K562 (cell line): ENCODE measurements at regions not wholly inside any gene's neighbourhood (a gene's known extent, or its start where the extent isn't known, plus 50 kb on each side); places are given as distances from the start of the nearest gene placed in this dataset.

ENCODE experiments used
- ATAC-seq: fragments of 200-7000 bp; cut with Tn5 transposase; 3 replicates; pipeline ENCODE4 v1.9.1; 2020; ENCODE audit warnings: moderate library complexity
- BruUV-seq: library from RNA; stranded (reverse); fragments of 400-500 nt; replicated peaks from 2 replicates; lab custom pipeline; 2021; lab: Mats Ljungman, UMichigan
- CTCF ChIA-PET: fragments of 300-600 bp; formaldehyde crosslinking; extraction: SDS; loops from one replicate; lab custom pipeline; 2021; ENCODE audit warnings: low intra/inter-chr PET ratio; lab: Yijun Ruan, JAX
- POLR2A ChIA-PET: fragments of 300-600, 350-650 bp; sonication (Branson Sonifier 250); formaldehyde crosslinking; extraction: SDS; loops from one replicate; lab custom pipeline; 2021; ENCODE audit warnings: antibody characterized with exemption, inconsistent platforms; lab: Yijun Ruan, JAX
- DNase-seq, 4 experiments: peaks; one replicate each; pipeline versions ENCODE4 v3.0.0 to v3.0.0-alpha.2; 2011 to 2018; ENCODE audit warnings: low spot score in 3 of 4, mixed read lengths in 3 of 4; ENCODE audit errors: extremely low read depth in 1 of 4
- FAIRE-seq: peaks from 2 replicates; lab custom pipeline; 2011; peaks lifted over from hg19 to GRCh38; lab: Jason Lieb, UNC
- H2AFZ ChIP-seq: 2 replicates; pipeline ENCODE4 v1.6.0; 2011; ENCODE audit warnings: low read depth, low read length, control low read depth, inconsistent platforms
- H3K27ac ChIP-seq: fragments of 200-600 bp; 3 replicates; pipeline ENCODE4 v1.8.0; 2011; ENCODE audit warnings: low read depth, mild to moderate bottlenecking, control low read depth, inconsistent platforms, low read length, moderate library complexity, mixed read lengths; ENCODE audit errors: extremely low read depth
- H3K27me3 ChIP-seq, 2 experiments: fragments of 300-600 bp in 1 of 2; 2 replicates in 1 of 2; 3 replicates in 1 of 2; pipeline versions ENCODE4 v1.6.0 to v1.8.0; 2011; ENCODE audit warnings: inconsistent platforms in 2 of 2, low read length in 2 of 2, mild to moderate bottlenecking in 1 of 2, mixed read lengths in 1 of 2, moderate library complexity in 1 of 2; ENCODE audit not compliant: control insufficient read depth in 2 of 2, insufficient read depth in 2 of 2
- H3K36me3 ChIP-seq: fragments of 300-600 bp; 3 replicates; pipeline ENCODE4 v1.8.0; 2011; ENCODE audit warnings: mild to moderate bottlenecking, low read length, inconsistent platforms; ENCODE audit not compliant: control insufficient read depth, insufficient read depth
- H3K4me1 ChIP-seq, 2 experiments: fragments of 200-600 bp in 1 of 2; replicated peaks in 1 of 2; 2 replicates in 1 of 2; 3 replicates in 1 of 2; pipeline versions ENCODE4 v1.5.1 to v1.8.0; 2011; ENCODE audit warnings: inconsistent platforms in 2 of 2, low read length in 2 of 2, mild to moderate bottlenecking in 1 of 2, mixed read lengths in 1 of 2, moderate library complexity in 1 of 2; ENCODE audit not compliant: control insufficient read depth in 2 of 2, insufficient read depth in 2 of 2
- H3K4me2 ChIP-seq: 2 replicates; pipeline ENCODE4 v1.6.1; 2011; ENCODE audit warnings: low read length, control low read depth, inconsistent platforms, mixed read lengths; ENCODE audit not compliant: insufficient read depth
- H3K4me3 ChIP-seq: fragments of 200-600 bp; sonication (generic), shearing (Covaris generic); 2 replicates; pipeline ENCODE4 v1.5.1; 2016; ENCODE audit warnings: control low read depth, inconsistent platforms
- H3K79me2 ChIP-seq: fragments of 200-600 bp; 3 replicates; pipeline ENCODE4 v1.8.0; 2011; ENCODE audit warnings: low read length, inconsistent platforms; ENCODE audit not compliant: control insufficient read depth, insufficient read depth
- H3K9ac ChIP-seq, 2 experiments: 2 replicates each; pipeline versions ENCODE4 v1.6.0 to v1.6.1; 2011; ENCODE audit warnings: low read depth in 2 of 2, low read length in 2 of 2, control low read depth in 1 of 2, inconsistent platforms in 1 of 2, mild to moderate bottlenecking in 1 of 2, mixed read lengths in 1 of 2; ENCODE audit not compliant: insufficient read depth in 1 of 2
- H3K9me1 ChIP-seq: one replicate; pipeline ENCODE4 v1.6.0; 2011; ENCODE audit warnings: inconsistent platforms, mild to moderate bottlenecking, low read length, moderate library complexity; ENCODE audit not compliant: control insufficient read depth, insufficient read depth
- H3K9me3 ChIP-seq: replicated peaks from 2 replicates; pipeline ENCODE4 v1.5.1; 2011; ENCODE audit warnings: low read depth, low read length, inconsistent platforms; ENCODE audit not compliant: control insufficient read depth, insufficient read depth
- H4K20me1 ChIP-seq: replicated peaks from 2 replicates; pipeline ENCODE4 v1.6.1; 2011; ENCODE audit warnings: low read length, inconsistent platforms, mixed read lengths; ENCODE audit not compliant: control insufficient read depth, insufficient read depth
- BCOR ChIP-seq: fragments of 450-650 bp; IDR thresholded peaks from 2 replicates; pipeline ENCODE4 v1.6.1; 2016
- BMI1 ChIP-seq: fragments of 150-350 bp; IDR thresholded peaks from 2 replicates; pipeline ENCODE4 v1.6.1; 2014; ENCODE audit warnings: low read length
- EZH2 ChIP-seq: IDR thresholded peaks from 2 replicates; pipeline ENCODE4 v1.6.1; 2012; ENCODE audit warnings: low read depth, mild to moderate bottlenecking, inconsistent platforms, low read length, borderline replicate concordance
- HMGXB4 ChIP-seq: sonication (generic); formaldehyde crosslinking; IDR thresholded peaks from 2 replicates; pipeline ENCODE4 v1.8.1; 2023; ENCODE audit warnings: mild to moderate bottlenecking, missing genetic modification reagents
- JUN ChIP-seq, 2 experiments: sonication (generic) in 1 of 2; formaldehyde crosslinking in 1 of 2; IDR thresholded peaks; 2 replicates each; pipeline versions ENCODE4 v1.6.1 to v1.8.0; 2012 to 2022; ENCODE audit warnings: borderline replicate concordance in 2 of 2, mild to moderate bottlenecking in 2 of 2, improper control_type of control experiment in 1 of 2, low read depth in 1 of 2, low read length in 1 of 2, missing genetic modification reagents in 1 of 2
- MED1 ChIP-seq: sonication (generic); formaldehyde crosslinking; IDR thresholded peaks from 2 replicates; pipeline ENCODE4 v1.8.1; 2023; ENCODE audit warnings: missing genetic modification reagents, borderline replicate concordance
- RBM14 ChIP-seq: fragments of 200-400 bp; formaldehyde crosslinking; IDR thresholded peaks from 2 replicates; pipeline ENCODE4 v1.6.1; 2018; ENCODE audit warnings: low read depth, mild to moderate bottlenecking, low read length, moderate library complexity, borderline replicate concordance; ENCODE audit not compliant: insufficient read depth
- RNF2 ChIP-seq: sonication (generic); IDR thresholded peaks from 2 replicates; pipeline ENCODE4 v1.6.1; 2016
- TAF7 ChIP-seq: fragments of 450-650 bp; IDR thresholded peaks from 2 replicates; pipeline ENCODE4 v1.6.1; 2016; ENCODE audit warnings: missing genetic modification characterization, missing compliant biosample characterization
- WHSC1 ChIP-seq: IDR thresholded peaks from one replicate; pipeline ENCODE4 v1.6.1; 2012; ENCODE audit warnings: low read length, control low read depth, inconsistent platforms
- ZC3H8 ChIP-seq: fragments of 450-650 bp; IDR thresholded peaks from 2 replicates; pipeline ENCODE4 v1.6.1; 2017
- ZFP36 ChIP-seq: fragments of 150-350 bp; IDR thresholded peaks from 2 replicates; pipeline ENCODE4 v1.6.1; 2018; ENCODE audit warnings: low read length, low read depth; ENCODE audit not compliant: partially characterized antibody
- ZKSCAN8 ChIP-seq: fragments of 200-800 bp; sonication (Bioruptor generic); IDR thresholded peaks from 2 replicates; pipeline ENCODE4 v1.6.1; 2016; ENCODE audit warnings: missing genetic modification characterization, missing compliant biosample characterization
- WGBS: fragments of 100-300 bp; shearing (Covaris generic); methylation state at CpG from one replicate; pipeline ENCODE4 v1.1.6; 2016; ENCODE audit warnings: low coverage, mixed read lengths; ENCODE audit not compliant: insufficient coverage; ENCODE audit errors: missing lambda C conversion rate; 5-methylcytosine and 5-hydroxymethylcytosine counted together
- in situ Hi-C: fragments of 300-500 bp; cut with MboI; formaldehyde crosslinking; loops from 4 replicates; pipeline ENCODE4 v1.15.0; 2018; ENCODE audit warnings: inconsistent platforms, mixed read lengths
- intact Hi-C: fragments of 100-400 bp; cut with micrococcal nuclease; formaldehyde crosslinking; loops from 2 replicates; pipeline ENCODE4 v1.14.2; 2022
- TF ChIP-seq, protein P1 (sequence below): fragments of 450-650 bp; IDR thresholded peaks from 2 replicates; pipeline ENCODE4 v1.6.1; 2017; ENCODE audit warnings: antibody characterized with exemption

DNA sequence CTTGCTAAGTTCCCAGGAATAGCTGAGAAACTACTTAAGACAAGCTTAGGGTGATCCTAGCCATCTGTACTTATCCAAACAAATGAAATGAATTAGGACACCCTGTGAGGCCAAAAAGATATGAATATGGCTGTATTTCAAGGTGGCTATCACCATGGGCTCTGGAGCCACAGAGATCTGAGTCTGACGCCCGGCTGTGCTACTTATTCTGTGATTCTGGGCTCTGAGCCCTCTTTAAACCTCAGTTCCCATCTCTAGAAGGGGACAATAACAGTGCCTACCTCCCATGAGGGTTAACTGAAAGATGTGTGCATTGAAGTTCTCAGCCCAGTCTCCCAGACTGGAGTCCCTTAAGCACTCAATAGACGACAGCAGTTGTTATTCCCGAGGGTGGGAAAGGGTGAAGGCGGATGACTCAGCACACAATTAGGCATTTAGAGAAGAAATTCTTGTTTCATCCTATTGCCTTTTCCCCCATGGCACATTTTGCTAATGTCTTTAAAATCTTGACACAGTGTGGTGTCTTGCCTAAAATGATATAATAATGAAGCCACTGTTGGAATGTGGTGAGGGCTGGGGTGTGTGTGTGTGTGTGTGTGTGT is 132.5 kb downstream of the ADAMTS15 start:
- Histone ChIP-seq H2AFZ (no peak overlapping the region), H3K36me3 (no peaks in the 10 kb centered on the region), H3K9ac (no peak overlapping the region), H4K20me1 (no peaks in the 10 kb centered on the region), H3K27ac (no peak overlapping the region), H3K4me3 (no peak overlapping the region), H3K9me1 (no peaks in the 10 kb centered on the region), H3K79me2 (no peaks in the 10 kb centered on the region), H3K4me2 (no peak overlapping the region), H3K9me3 (no peaks in the 10 kb centered on the region), H3K27me3 (peaks cover 0 to 8% of the 10 kb centered on the region in 2 experiments; a peak in 1 of 5 replicates), H3K4me1 (no peaks in the 10 kb centered on the region)
- no TSS peak for BruUV-seq
- in situ Hi-C loops (no loop called here), intact Hi-C loops (no loop called here)
- CTCF ChIA-PET, result no interaction called here
- FAIRE-seq, result no peak
- POLR2A ChIA-PET, result no interaction called here
- 0% methylated on average over 5 of the region's 5 CpGs for WGBS
- ATAC-seq, result no peak
- TF ChIP-seq EZH2, result no peak
- TF ChIP-seq JUN (IDR thresholded peaks at IDR 0.05; ENCODE audit: borderline replicate concordance, low read depth, low read length), result no peak
- TF ChIP-seq JUN (CRISPR knock-in tag; IDR thresholded peaks at IDR 0.05; ENCODE audit: borderline replicate concordance), result no peak
- TF ChIP-seq RBM14, result no peak
- no peak for DNase-seq

DNA sequence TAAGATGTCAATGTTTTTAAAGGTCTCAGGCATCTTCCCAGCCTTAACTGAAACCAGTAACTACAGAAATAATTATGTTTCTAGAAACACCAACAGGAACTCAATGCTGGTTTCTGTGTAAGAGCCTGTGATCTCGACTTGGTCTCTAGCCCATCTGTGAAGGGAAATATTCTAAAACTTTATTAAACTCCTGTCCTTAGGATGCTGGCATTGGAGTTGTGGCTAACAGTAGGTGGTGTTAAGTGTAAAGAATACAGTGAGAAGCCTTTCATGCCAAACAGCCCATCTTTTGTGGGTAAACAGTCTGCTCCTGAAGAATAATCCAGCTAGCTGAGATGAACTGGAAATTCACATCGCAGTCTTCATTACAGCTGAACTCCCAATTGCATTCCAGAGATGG is 133.2 kb downstream of the ADAMTS15 start:
- Histone ChIP-seq H4K20me1 (no peaks in the 10 kb centered on the region), H3K36me3 (no peaks in the 10 kb centered on the region), H3K4me3 (no peak overlapping the region), H3K9ac (no peak overlapping the region), H3K4me2 (no peak overlapping the region), H3K9me3 (no peaks in the 10 kb centered on the region), H3K27ac (no peak overlapping the region), H3K79me2 (no peaks in the 10 kb centered on the region), H3K4me1 (no peaks in the 10 kb centered on the region), H3K27me3 (peaks cover 0 to 8% of the 10 kb centered on the region in 2 experiments; a peak in 1 of 5 replicates), H2AFZ (no peak overlapping the region), H3K9me1 (no peaks in the 10 kb centered on the region)
- ChIA-PET POLR2A (no interaction called here), CTCF (no interaction called here)
- intact Hi-C loops, result no loop called here
- WGBS, result 0% methylated on average over 2 of the region's 2 CpGs
- in situ Hi-C loops, result no loop called here
- FAIRE-seq (no peak), ATAC-seq (no peak), DNase-seq (no peak)
- no TSS peak for BruUV-seq
- no peak for TF ChIP-seq WHSC1
- no peak for TF ChIP-seq HMGXB4 (CRISPR knock-in tag)
- no peak for TF ChIP-seq ZC3H8
- TF ChIP-seq ZKSCAN8, result no peak
- no peak for TF ChIP-seq BCOR
- TF ChIP-seq ZFP36, result no peak
- TF ChIP-seq MED1 (CRISPR knock-in tag), result no peak
- no peak for TF ChIP-seq RNF2
- TF ChIP-seq TAF7 (tag), result no peak
- TF ChIP-seq, protein P1, sequence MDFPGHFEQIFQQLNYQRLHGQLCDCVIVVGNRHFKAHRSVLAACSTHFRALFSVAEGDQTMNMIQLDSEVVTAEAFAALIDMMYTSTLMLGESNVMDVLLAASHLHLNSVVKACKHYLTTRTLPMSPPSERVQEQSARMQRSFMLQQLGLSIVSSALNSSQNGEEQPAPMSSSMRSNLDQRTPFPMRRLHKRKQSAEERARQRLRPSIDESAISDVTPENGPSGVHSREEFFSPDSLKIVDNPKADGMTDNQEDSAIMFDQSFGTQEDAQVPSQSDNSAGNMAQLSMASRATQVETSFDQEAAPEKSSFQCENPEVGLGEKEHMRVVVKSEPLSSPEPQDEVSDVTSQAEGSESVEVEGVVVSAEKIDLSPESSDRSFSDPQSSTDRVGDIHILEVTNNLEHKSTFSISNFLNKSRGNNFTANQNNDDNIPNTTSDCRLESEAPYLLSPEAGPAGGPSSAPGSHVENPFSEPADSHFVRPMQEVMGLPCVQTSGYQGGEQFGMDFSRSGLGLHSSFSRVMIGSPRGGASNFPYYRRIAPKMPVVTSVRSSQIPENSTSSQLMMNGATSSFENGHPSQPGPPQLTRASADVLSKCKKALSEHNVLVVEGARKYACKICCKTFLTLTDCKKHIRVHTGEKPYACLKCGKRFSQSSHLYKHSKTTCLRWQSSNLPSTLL, result no peak
- TF ChIP-seq BMI1, result no peak
